Activated B cell treated with CpG ODN at 0.5 μM for 24 hours (primary cell): ENCODE measurements at regions not wholly inside any gene's neighbourhood (a gene's known extent, or its start where the extent isn't known, plus 50 kb on each side); places are given as distances from the start of the nearest gene placed in this dataset.

ENCODE experiments used
- ATAC-seq: fragments of 200-7000 bp; cut with Tn5 transposase; one replicate; pipeline ENCODE4 v1.10.0; 2021; ENCODE audit warnings: low read depth, mild to moderate bottlenecking, moderate library complexity
- CTCF ChIA-PET: fragments of 350-600 bp; sonication (Branson Sonifier 250); formaldehyde crosslinking; loops from one replicate; lab custom pipeline; 2021; ENCODE audit warnings: antibody characterized with exemption; lab: Charles Lee
- POLR2A ChIA-PET: fragments of 350-600 bp; sonication (Branson Sonifier 250); formaldehyde crosslinking; loops from one replicate; lab custom pipeline; 2021; ENCODE audit warnings: antibody characterized with exemption; lab: Charles Lee
- DNase-seq: peaks from one replicate; pipeline ENCODE4 v3.0.0; 2022
- H3K27ac Mint-ChIP-seq: one replicate; pipeline ENCODE4 v1.8.0; 2020; ENCODE audit warnings: mixed read lengths
- H3K27me3 Mint-ChIP-seq: one replicate; pipeline ENCODE4 v1.8.0; 2021; ENCODE audit warnings: mixed read lengths
- H3K36me3 Mint-ChIP-seq: one replicate; pipeline ENCODE4 v1.8.0; 2021; ENCODE audit warnings: low read depth, mixed read lengths
- H3K4me1 Mint-ChIP-seq: one replicate; pipeline ENCODE4 v1.8.0; 2021; ENCODE audit warnings: mixed read lengths
- H3K4me3 Mint-ChIP-seq: one replicate; pipeline ENCODE4 v1.8.0; 2020; ENCODE audit warnings: mild to moderate bottlenecking, mixed read lengths
- H3K9me3 Mint-ChIP-seq: one replicate; pipeline ENCODE4 v1.8.0; 2020; ENCODE audit warnings: mixed read lengths
- CTCF ChIP-seq: fragments of 200-600 bp; IDR thresholded peaks from one replicate; pipeline ENCODE4 v1.8.0; 2022; ENCODE audit warnings: antibody characterized with exemption, mild to moderate bottlenecking
- intact Hi-C: fragments of 100-400 bp; cut with micrococcal nuclease; formaldehyde crosslinking; loops from one replicate; pipeline ENCODE4 v1.15.1; 2024

GRCh38 chr5:162429142-162429541, 361.6 kb downstream of the GABRG2 start:
- Mint-ChIP-seq H3K27me3 (no peaks in the 10 kb centered on the region), H3K27ac (no peak overlapping the region), H3K36me3 (no peaks in the 10 kb centered on the region), H3K4me1 (no peaks in the 10 kb centered on the region), H3K9me3 (peaks cover 2% of the 10 kb centered on the region), H3K4me3 (no peak overlapping the region)
- ChIA-PET POLR2A (no interaction called here), CTCF (no interaction called here)
- TF ChIP-seq CTCF = no peak
- intact Hi-C loops = no loop called here
- DNase-seq (no peak), ATAC-seq (no peak)

- ChIA-PET CTCF (no interaction called here), POLR2A (no interaction called here)
- no peaks in the 10 kb centered on the region for H3K27me3 Mint-ChIP-seq
- ATAC-seq = no peak
- H3K4me1 Mint-ChIP-seq = no peaks in the 10 kb centered on the region
- no peak overlapping the region for H3K4me3 Mint-ChIP-seq
- DNase-seq = no peak
- TF ChIP-seq CTCF = no peak
- peaks cover 9% of the 10 kb centered on the region for H3K9me3 Mint-ChIP-seq
- H3K27ac Mint-ChIP-seq = no peak overlapping the region
- intact Hi-C loops = no loop called here
- H3K36me3 Mint-ChIP-seq = no peaks in the 10 kb centered on the region
These were observed 366.7 kb downstream of the GABRG2 start for GRCh38 chr5:162434281-162434680.

GRCh38 chr5:162436055-162436454, 368.5 kb downstream of the GABRG2 start:
- no peak overlapping the region for H3K4me3 Mint-ChIP-seq
- intact Hi-C loops = no loop called here
- TF ChIP-seq CTCF = no peak
- H3K27ac Mint-ChIP-seq = no peak overlapping the region
- no peak for DNase-seq
- CTCF ChIA-PET = no interaction called here
- no peaks in the 10 kb centered on the region for H3K4me1 Mint-ChIP-seq
- POLR2A ChIA-PET = no interaction called here
- ATAC-seq = no peak
- no peaks in the 10 kb centered on the region for H3K36me3 Mint-ChIP-seq
- H3K27me3 Mint-ChIP-seq = no peaks in the 10 kb centered on the region
- peaks cover 7% of the 10 kb centered on the region for H3K9me3 Mint-ChIP-seq

- CTCF ChIA-PET = no interaction called here
- H3K9me3 Mint-ChIP-seq = peaks cover 5% of the 10 kb centered on the region
- no peak overlapping the region for H3K27ac Mint-ChIP-seq
- POLR2A ChIA-PET = no interaction called here
- TF ChIP-seq CTCF = no peak
- no peaks in the 10 kb centered on the region for H3K4me1 Mint-ChIP-seq
- H3K27me3 Mint-ChIP-seq = no peaks in the 10 kb centered on the region
- intact Hi-C loops = no loop called here
- ATAC-seq = no peak
- no peak for DNase-seq
- no peak overlapping the region for H3K4me3 Mint-ChIP-seq
- H3K36me3 Mint-ChIP-seq = no peaks in the 10 kb centered on the region
These were observed 376.7 kb downstream of the GABRG2 start for GRCh38 chr5:162444129-162444762.

GRCh38 chr5:162456086-162456485, 388.5 kb downstream of the GABRG2 start:
- Mint-ChIP-seq H3K4me1 (no peaks in the 10 kb centered on the region), H3K27me3 (no peaks in the 10 kb centered on the region), H3K36me3 (no peaks in the 10 kb centered on the region), H3K4me3 (no peak overlapping the region), H3K27ac (no peak overlapping the region), H3K9me3 (peaks cover 19% of the 10 kb centered on the region)
- TF ChIP-seq CTCF = no peak
- ChIA-PET CTCF (no interaction called here), POLR2A (no interaction called here)
- DNase-seq (no peak), ATAC-seq (no peak)
- intact Hi-C loops = no loop called here
